CD4-positive, alpha-beta T cell treated with Interleukin-4 for 4 hours (primary cell): ENCODE measurements at regions not wholly inside any gene's neighbourhood (a gene's known extent, or its start where the extent isn't known, plus 50 kb on each side); places are given as distances from the start of the nearest gene placed in this dataset.
"Not testable (repeated sequence)": the region's sequence is repeated elsewhere in the genome, so short reads cannot be mapped to it uniquely, and the experiment has no call there.

Source experiments
- DNase-seq: peaks from one replicate; pipeline ENCODE4 v3.0.0-alpha.2; 2020

- no peak for DNase-seq
Measured at GRCh38 chr6:145096846-145097245, 638.5 kb downstream of the EPM2A start.

DNA sequence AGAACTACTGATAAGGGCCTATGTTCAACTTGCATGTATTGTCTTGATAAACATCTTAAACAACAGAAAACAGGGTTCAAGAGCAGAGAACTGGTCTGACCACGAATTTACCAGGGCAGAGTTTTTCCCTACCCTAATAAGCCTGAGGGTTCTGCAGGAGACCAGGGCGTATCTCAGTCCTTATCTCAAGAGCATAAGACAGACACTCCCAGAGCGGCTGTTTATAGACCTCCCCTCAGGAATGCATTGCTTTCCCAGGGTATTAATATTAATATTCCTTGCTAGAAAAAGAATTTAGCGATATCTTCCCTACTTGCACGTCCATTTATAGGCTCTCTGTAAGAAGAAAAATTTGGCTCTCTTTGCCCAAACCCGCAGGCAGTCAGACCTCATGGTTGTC lies 637.2 kb downstream of the EPM2A start:
- DNase-seq = not testable (repeated sequence)

DNA sequence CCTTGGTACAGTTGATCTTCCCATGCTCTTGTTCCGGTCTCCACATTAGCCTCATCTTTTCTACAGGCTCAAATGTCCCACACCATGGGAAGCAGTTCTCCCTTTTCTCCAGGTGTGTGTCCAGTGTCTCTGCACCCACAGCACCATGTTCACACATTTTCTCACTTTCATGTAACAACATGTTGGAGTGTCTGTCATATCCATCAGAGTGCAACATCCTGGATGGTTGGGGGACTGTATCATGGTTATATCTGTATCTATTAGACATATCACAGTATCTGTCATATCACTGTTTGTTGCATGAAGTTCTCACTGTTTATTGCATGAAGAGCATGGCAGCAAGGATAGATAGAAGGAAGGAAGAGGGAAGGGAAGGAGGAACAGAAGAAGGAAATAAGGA lies 635.6 kb downstream of the EPM2A start:
- DNase-seq = no peak

- DNase-seq = no peak
Measured at GRCh38 chr6:145110109-145110508, 625.2 kb downstream of the EPM2A start.

- DNase-seq = not testable (repeated sequence)
Measured at GRCh38 chr6:145111407-145111806, 623.9 kb downstream of the EPM2A start.

DNA sequence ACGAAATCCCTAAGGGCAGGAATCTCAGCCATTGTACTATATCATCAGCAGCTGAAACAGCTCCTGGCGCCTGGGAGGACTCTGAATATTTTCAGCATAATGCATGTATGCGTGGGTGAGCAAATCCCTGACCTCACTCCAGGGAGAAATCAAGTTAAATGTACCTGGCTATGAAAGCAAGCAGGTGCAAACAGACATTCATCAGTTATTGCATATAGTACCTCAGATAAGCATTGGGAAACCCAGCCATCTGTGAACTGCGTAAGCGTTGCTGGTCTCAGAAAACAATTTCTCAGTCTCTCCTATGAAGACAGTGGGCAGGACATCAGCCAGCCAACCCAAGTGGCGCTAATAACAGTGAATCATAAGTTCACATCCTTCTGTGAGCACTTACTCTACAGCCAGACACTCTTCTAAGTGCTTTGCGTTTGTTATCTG lies 622.6 kb downstream of the EPM2A start:
- DNase-seq = no peak

DNA sequence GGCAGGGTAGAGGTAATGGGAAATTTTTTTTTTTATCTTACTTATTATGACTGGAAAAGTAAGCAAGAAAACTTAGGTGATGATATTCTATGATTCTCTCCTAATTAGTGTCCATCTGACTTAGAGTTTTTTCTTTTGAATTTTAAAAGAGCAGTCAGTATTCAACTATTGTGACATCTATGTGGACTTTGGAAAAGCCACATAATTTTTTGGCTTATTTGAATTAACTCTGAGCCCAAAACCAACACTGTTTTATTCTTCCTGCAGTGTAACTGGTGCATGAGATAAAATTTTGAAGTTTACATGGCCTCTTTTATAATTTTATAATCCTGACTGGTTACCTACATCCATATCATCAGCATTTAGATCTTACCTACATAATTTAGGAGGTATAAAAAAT lies 619.7 kb downstream of the EPM2A start:
- DNase-seq = no peak

DNA sequence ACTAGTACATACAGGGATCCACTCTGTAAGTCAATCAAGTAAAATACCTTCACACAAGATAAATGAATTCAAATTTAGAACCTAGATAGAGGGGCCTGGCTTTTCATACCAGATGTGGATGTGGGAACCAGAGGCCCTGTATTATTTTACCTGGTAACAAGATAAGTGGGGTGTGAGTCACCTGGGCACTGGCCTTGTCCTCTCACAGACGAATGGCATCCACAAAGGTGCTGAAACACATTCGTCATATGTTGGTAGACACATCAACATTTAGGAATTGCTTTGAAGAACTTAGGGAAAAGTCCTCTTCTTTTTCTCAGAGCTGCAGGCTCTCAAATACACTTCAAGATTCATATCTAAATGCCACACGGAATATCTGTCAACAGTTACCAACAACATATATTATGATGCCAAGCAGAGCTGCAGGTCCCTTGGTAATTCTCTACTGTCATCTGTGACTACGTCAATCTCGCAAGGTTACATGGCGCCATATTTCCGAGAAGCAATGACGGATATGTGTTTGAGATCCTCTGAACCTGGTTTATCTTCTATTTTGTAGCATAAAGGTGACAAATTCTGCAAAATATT lies 618.6 kb downstream of the EPM2A start:
- DNase-seq = no peak

DNA sequence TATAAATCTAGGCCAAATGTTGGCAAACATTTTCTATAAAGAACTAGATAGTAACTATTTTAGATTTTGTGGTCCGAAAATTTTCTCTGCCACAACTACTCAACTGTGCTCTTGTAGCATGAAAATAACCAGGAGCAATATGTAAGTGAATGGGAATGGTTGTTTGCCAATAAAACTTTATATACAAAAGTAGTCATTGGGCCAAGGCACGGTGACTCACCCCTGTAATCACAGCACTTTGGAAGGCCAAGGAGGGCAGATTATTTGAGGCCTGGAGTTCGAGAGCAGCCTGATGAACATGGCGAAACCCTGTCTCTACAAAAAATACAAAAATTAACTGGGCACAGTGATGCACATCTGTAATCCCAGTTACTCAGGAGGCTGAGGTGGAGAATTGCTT lies 617.1 kb downstream of the EPM2A start:
- DNase-seq = no peak

DNA sequence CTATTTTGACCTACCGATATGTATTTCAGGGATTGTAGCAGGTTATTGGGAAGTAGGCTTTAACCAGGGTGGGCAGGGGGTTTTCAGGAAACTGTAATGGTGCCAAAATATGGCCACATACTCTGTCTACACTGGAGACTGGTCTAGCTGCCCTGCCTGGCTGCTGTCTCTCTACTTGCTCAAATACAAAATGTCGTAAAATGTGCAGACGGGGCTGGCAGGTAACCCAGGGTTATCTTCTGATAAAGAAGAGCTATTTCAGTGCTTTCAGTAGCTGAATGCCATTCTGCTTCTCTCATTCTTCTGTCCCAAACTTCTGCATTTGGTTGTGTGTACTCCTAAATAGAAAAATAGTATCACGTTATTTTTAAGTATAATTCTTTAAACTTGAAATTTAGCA lies 616.2 kb downstream of the EPM2A start:
- DNase-seq = no peak

- DNase-seq = no peak
Measured at GRCh38 chr6:145132709-145133108, 602.6 kb downstream of the EPM2A start.

DNA sequence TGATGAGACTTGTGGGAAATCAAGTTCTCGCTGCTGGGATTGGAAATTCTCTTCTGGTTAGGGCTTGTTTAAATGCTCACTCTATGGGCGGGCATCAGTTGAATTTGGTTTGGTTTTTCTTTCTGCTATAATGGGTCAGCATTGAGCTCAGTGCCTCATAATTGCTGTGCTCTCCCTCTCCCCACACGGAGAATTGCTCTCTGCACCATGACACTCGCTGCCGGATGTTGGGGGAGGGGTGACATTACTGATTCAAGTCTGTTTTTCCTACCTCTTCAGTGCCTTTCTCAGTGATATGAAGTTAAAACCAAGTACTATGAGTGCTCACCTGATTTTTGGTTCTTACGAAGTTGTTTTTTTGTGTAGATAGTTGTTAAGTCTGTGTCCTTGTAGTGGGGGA lies 599.6 kb downstream of the EPM2A start:
- no peak for DNase-seq

- no peak for DNase-seq
Measured at GRCh38 chr6:145137425-145137824, 597.9 kb downstream of the EPM2A start.

DNA sequence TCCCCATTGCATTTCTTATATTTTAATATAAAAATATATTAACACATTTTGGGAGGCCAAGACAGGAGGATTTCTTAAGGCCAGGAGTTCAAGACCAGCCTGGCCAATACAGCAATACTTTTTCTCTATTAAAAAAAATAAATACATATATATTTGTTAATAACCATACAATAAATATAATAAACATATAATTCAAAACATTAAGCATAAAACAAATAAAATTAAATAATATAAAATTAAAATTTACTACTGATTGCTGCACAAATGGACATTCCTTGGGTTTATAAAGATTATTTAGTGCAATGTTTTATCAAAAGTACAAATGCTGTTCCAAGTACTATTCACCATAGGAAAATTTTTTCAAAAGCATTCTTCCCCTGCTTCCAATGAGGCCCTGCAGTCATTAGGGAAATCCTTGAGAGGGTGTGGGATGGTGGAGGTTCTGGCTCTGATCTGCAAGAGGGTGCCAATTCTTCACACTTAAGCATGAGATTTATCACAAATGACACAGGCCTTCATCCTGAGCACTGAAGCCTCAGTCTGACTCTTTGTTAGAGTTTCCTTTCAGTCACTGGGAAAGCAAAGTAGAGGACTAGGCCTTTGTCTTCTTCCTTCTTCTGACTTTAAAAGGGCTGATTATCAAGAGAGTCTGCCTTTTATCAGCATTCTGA lies 596.7 kb downstream of the EPM2A start:
- DNase-seq = no peak

GRCh38 chr6:145139140-145139850 lies 596.0 kb downstream of the EPM2A start:
- no peak for DNase-seq

DNA sequence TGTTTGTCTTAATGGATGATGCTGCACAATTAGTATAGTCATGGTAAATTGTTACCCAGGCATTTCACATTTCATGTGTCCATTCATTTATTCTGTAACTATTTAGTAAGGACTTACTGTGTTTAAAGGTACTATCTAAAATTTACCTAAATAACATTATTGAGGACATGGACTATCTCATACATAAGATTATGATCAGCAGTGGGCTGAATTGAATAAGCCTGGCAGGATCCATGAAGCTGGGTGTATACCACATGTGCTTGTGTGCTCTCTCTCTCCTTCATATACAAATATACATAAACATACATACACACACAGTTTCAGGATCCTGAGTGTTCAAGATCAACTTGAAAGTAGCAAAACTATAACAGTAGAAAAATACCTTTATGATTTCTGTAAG lies 595.4 kb downstream of the EPM2A start:
- DNase-seq = no peak

DNA sequence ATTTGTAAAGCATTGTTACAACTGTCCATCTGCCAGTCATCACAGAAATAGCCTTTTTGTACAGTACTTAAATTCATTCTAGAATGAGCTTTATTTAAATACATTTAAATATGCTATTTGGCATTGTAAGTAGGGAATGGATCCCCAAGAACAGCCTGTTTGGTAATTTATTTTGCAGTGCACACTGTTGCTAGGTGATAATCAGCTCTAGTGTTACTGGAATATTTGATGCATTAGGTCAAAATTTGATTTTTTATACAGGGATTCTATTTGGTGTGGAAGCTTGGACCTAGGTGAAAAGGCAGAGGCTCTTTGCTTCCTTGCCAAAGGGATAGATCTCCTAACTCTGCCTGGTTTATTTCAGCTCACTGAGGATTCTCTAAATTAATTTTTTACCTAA lies 593.7 kb downstream of the EPM2A start:
- DNase-seq = no peak

- no peak for DNase-seq
Measured at GRCh38 chr6:145142958-145143357, 592.4 kb downstream of the EPM2A start.

GRCh38 chr6:145143379-145143778 lies 591.9 kb downstream of the EPM2A start:
- DNase-seq = no peak

DNA sequence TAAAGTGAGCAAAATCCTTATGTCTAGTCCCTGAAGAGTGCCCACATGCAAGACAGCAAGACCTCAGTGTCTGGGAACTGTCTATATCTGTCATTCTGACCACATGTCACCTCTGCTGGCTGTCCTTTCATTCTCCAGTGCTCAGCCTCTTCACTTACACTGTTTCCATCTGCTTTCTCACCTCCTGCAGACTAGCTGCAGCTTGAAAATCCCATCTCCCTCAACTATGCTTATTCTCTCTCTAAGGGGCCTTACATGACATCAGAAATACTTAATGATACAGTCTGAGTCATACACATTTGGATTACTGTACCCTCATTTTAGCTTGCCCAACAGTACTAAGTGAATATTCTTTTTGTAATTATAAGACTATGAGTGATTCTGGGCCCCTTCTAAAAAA lies 587.8 kb downstream of the EPM2A start:
- no peak for DNase-seq

GRCh38 chr6:145147981-145148749 lies 587.2 kb downstream of the EPM2A start:
- peak; percentile 2 for DNase-seq

DNA sequence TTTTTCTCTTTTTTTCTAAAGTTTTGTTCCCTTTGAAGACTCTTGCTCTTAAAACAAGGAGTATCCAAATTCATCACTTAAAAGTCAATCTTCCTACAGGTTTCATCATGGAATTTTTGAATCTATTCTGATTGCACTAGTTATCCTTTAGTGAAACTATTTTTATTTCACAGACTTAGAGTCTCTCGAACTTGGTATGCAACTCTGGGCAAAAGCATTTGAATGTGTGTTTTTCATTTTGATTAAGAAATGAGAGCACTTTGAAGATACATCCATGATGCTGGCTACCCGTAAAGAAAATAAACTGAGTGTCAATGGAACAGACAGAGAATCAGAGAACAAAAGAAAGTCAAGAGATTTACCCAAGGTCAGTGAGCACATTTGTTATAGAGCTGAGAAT lies 586.5 kb downstream of the EPM2A start:
- DNase-seq = no peak

- DNase-seq = no peak
Measured at GRCh38 chr6:145151624-145152023, 583.7 kb downstream of the EPM2A start.

- DNase-seq = no peak
Measured at GRCh38 chr6:145153495-145153894, 581.8 kb downstream of the EPM2A start.
